Activated naive CD4-positive, alpha-beta T cell treated with anti-CD3 and anti-CD28 coated beads, Interleukin-2, amount 50 U/mL, for 72 hours (primary cell): ENCODE measurements at regions not wholly inside any gene's neighbourhood (a gene's known extent, or its start where the extent isn't known, plus 50 kb on each side); places are given as distances from the start of the nearest gene placed in this dataset.
"Not testable (repeated sequence)": the region's sequence is repeated elsewhere in the genome, so short reads cannot be mapped to it uniquely, and the experiment has no call there.

ENCODE experiments used
- ATAC-seq, 2 donors: fragments of 150-1000 bp; cut with Tn5 transposase; 2 replicates each; pipeline ENCODE4 v1.10.0; 2021; ENCODE audit warnings: mild to moderate bottlenecking in 2 of 2, moderate library complexity in 2 of 2
- DNase-seq, 2 donors: peaks; one replicate each; pipeline ENCODE4 v3.0.0; 2021 to 2022; ENCODE audit warnings: low spot score in 2 of 2
- H3K27ac Mint-ChIP-seq, 2 donors: one replicate each; pipeline ENCODE4 v1.8.0; 2022; ENCODE audit warnings: mild to moderate bottlenecking in 2 of 2, mixed read lengths in 2 of 2
- H3K36me3 Mint-ChIP-seq, 2 donors: one replicate each; pipeline ENCODE4 v1.8.0; 2022; ENCODE audit warnings: mixed read lengths in 2 of 2
- H3K9me3 Mint-ChIP-seq, 2 donors: one replicate each; pipeline ENCODE4 v1.8.0; 2022; ENCODE audit warnings: mixed read lengths in 2 of 2

- no peak for ATAC-seq
- no peak overlapping the region for H3K27ac Mint-ChIP-seq
- H3K36me3 Mint-ChIP-seq: no peaks in the 10 kb centered on the region
- H3K9me3 Mint-ChIP-seq: no peaks in the 10 kb centered on the region
- DNase-seq: no peak
Measured at GRCh38 chrX:148080593-148080992, 99.5 kb downstream of the FMR1NB start.

DNA sequence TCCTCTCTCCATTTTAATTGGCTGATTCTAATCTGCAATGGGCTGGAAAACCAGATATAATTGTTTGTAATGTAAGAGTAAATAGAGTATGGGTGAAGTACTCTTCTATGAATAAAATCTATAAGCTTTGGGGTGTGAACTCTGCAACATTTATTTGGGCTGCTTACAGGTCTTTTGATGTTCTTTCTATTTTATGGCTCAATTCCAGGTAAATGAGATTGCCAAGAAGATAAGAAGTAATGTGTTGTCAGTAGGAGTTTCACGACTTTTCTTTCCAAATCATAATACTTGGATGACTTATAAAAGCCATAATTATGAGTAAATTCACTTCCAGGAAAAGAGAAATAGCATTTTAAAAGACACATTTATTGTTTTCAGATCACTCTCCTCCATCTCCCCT is 103.5 kb downstream of the FMR1NB start:
- DNase-seq (no peak), ATAC-seq (no peak)
- no peak overlapping the region for H3K27ac Mint-ChIP-seq
- no peaks in the 10 kb centered on the region for H3K36me3 Mint-ChIP-seq
- H3K9me3 Mint-ChIP-seq: no peaks in the 10 kb centered on the region

GRCh38 chrX:148120151-148120550 is 139.0 kb downstream of the FMR1NB start:
- no peak for ATAC-seq
- Mint-ChIP-seq H3K36me3 (peaks cover 0 to 5% of the 10 kb centered on the region in 2 donors), H3K9me3 (no peaks in the 10 kb centered on the region), H3K27ac (no peak overlapping the region)
- DNase-seq: no peak

- Mint-ChIP-seq H3K27ac (no peak overlapping the region), H3K9me3 (no peaks in the 10 kb centered on the region), H3K36me3 (peaks cover 0 to 5% of the 10 kb centered on the region in 2 donors)
- ATAC-seq: no peak
- no peak for DNase-seq
Measured at GRCh38 chrX:148120999-148121623, 140.0 kb downstream of the FMR1NB start.

DNA sequence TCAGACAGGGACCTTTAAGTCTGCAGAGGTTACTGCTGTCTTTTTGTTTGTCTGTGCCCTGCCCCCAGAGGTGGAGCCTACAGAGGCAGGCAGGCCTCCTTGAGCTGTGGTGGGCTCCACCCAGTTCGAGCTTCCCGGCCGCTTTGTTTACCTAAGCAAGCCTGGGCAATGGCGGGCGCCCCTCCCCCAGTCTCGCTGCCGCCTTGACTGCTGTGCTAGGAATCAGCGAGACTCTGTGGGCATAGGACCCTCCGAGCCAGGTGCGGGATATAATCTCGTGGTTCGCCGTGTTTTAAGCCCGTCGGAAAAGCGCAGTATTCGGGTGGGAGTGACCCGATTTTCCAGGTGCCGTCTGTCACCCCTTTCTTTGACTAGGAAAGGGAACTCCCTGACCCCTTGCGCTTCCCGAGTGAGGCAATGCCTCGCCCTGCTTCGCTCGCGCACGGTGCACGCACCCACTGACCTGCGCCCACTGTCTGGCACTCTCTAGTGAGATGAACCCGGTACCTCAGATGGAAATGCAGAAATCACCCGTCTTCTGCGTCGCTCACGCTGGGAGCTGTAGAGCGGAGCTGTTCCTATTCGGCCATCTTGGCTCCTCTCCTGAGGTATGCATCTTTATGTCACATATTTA is 147.9 kb downstream of the FMR1NB start:
- not testable (repeated sequence) for H3K36me3 Mint-ChIP-seq, DNase-seq

GRCh38 chrX:148133105-148133725 is 152.1 kb downstream of the FMR1NB start:
- Mint-ChIP-seq H3K9me3 (no peaks in the 10 kb centered on the region), H3K27ac (no peak overlapping the region), H3K36me3 (no peaks in the 10 kb centered on the region)
- no peak for DNase-seq
- ATAC-seq: no peak

More for the DNA sequence above, 147.9 kb downstream of the FMR1NB start:
- H3K27ac Mint-ChIP-seq, H3K9me3 Mint-ChIP-seq, ATAC-seq: not testable (repeated sequence)

DNA sequence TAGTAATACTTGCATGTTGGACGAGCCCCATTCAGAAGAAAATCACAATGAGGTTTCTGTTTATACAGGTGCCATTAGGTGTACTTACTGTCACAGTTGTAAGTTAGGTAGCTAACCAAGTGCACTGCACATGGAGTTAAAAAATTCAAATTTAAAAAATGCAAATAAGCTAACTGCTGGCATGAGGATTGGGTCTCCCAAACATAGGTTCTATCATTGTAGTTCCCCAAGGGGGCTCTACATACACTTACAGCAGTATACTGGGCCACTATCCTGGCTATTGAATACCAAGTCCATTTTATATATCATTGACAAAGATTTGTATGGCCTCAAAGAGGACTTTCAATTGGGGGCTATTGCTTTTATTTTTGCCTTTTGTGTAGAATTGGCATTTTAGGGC is 153.4 kb downstream of the FMR1NB start:
- ATAC-seq: no peak

GRCh38 chrX:148135738-148136137 is 154.6 kb downstream of the FMR1NB start:
- ATAC-seq (no peak), DNase-seq (no peak)
- Mint-ChIP-seq H3K36me3 (no peaks in the 10 kb centered on the region), H3K9me3 (no peaks in the 10 kb centered on the region), H3K27ac (no peak overlapping the region)

More for the DNA sequence above, 153.4 kb downstream of the FMR1NB start:
- Mint-ChIP-seq H3K27ac (no peak overlapping the region), H3K36me3 (no peaks in the 10 kb centered on the region), H3K9me3 (no peaks in the 10 kb centered on the region)
- no peak for DNase-seq

DNA sequence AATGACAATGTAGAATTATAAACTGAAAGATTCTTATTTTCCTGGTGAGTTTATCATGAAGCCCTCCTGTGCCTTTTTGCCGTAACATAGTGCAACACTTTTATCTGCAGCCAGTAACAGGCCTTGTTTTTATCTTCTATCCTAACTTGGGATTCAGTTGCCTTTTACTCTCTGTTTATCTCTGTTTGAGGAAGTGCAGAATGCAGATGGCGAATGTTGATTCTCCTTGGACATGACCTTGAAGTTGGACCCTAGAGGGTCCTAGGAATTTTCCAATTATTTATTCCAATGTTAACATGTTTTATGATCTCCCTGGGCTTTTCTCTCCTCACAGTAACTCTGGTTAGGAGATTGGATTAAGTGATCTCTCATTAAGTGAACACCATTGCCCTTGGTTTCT is 165.0 kb downstream of the FMR1NB start:
- ATAC-seq (no peak), DNase-seq (no peak)
- peaks cover 0 to 6% of the 10 kb centered on the region in 2 donors for H3K9me3 Mint-ChIP-seq
- no peak overlapping the region for H3K27ac Mint-ChIP-seq
- no peaks in the 10 kb centered on the region for H3K36me3 Mint-ChIP-seq

GRCh38 chrX:148156986-148157385 is 175.8 kb downstream of the FMR1NB start:
- Mint-ChIP-seq H3K36me3 (no peaks in the 10 kb centered on the region), H3K27ac (no peak overlapping the region), H3K9me3 (no peaks in the 10 kb centered on the region)
- ATAC-seq: no peak
- no peak for DNase-seq

DNA sequence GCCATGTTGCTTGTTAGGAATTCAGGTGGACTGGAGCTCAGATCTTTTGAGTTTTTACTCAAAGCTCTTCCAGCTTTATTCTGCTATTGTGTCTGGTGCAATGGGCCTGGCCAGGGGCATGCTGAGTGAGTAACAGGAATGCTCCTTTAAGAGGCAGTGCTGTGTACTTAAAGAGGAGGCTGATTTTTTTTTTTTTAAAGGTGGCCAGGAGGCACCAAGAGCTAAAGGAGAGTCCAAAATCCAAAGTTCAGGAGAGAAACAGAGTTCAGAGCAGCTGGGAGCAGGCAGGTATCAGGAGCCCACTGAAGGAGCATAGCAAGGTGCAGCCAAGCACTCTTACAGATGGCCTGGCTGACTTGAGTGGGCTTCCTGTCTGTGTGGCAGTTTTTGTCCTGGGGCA is 178.7 kb downstream of the FMR1NB start:
- DNase-seq (no peak), ATAC-seq (no peak)
- Mint-ChIP-seq H3K36me3 (no peaks in the 10 kb centered on the region), H3K9me3 (no peaks in the 10 kb centered on the region), H3K27ac (no peak overlapping the region)

GRCh38 chrX:148161701-148162100 is 180.6 kb downstream of the FMR1NB start:
- no peak for DNase-seq
- no peak for ATAC-seq
- H3K36me3 Mint-ChIP-seq: no peaks in the 10 kb centered on the region
- no peaks in the 10 kb centered on the region for H3K9me3 Mint-ChIP-seq
- no peak overlapping the region for H3K27ac Mint-ChIP-seq

GRCh38 chrX:148185631-148186030 is 204.5 kb downstream of the FMR1NB start:
- ATAC-seq: no peak
- no peaks in the 10 kb centered on the region for H3K36me3 Mint-ChIP-seq
- H3K27ac Mint-ChIP-seq: no peak overlapping the region
- peaks cover 0 to 6% of the 10 kb centered on the region in 2 donors for H3K9me3 Mint-ChIP-seq
- no peak for DNase-seq

DNA sequence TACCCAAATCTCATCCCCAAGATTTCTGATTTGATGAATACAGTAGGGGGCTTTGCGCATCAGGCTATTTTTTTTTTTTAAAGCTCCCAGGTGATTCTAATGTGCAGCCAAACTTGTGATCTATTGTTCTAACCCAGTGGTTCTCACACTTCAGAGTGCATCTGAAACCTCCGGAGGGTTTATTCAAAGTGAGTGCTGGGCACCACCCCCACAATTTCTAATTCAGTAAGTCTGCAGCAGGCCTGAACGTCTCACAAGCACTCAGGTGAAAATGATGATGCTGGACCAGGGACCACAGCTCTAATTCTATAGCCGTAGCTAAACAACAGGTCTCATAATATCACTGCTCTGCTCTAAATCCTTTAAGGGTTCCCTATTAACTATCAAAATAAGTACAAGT is 211.4 kb downstream of the FMR1NB start:
- no peak for DNase-seq
- Mint-ChIP-seq H3K36me3 (no peaks in the 10 kb centered on the region), H3K27ac (no peak overlapping the region), H3K9me3 (no peaks in the 10 kb centered on the region)
- no peak for ATAC-seq

- Mint-ChIP-seq H3K36me3 (no peaks in the 10 kb centered on the region), H3K27ac (no peak overlapping the region), H3K9me3 (no peaks in the 10 kb centered on the region)
- DNase-seq (no peak), ATAC-seq (no peak)
Measured at GRCh38 chrX:148193759-148194158, 212.6 kb downstream of the FMR1NB start.

- DNase-seq (no peak), ATAC-seq (no peak)
- no peaks in the 10 kb centered on the region for H3K9me3 Mint-ChIP-seq
- H3K27ac Mint-ChIP-seq: no peak overlapping the region
- H3K36me3 Mint-ChIP-seq: peaks cover 0 to 13% of the 10 kb centered on the region in 2 donors
Measured at GRCh38 chrX:148203531-148203930, 222.4 kb downstream of the FMR1NB start.

DNA sequence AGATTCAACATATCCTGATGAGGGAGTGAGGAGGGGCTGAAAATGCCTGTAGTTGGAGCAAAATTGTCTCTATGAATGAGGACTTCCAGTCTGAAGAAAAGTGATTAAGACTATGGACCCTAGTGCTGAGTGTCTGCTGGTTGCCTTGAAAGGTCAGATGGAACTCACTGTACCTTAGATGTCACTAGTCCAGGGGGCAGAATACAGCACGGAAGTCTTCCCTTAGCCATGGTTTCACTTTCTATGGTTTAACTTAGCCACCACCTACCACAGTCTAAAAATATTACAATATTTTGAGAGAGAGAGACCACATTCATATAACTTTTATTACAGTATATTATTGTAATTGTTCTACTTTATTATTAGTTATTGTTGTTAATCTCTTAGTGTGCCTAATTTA is 223.1 kb downstream of the FMR1NB start:
- Mint-ChIP-seq H3K36me3 (peaks cover 0 to 13% of the 10 kb centered on the region in 2 donors), H3K9me3 (peaks cover 0 to under 1% of the 10 kb centered on the region in 2 donors), H3K27ac (no peak overlapping the region)
- DNase-seq (no peak), ATAC-seq (no peak)

- H3K9me3 Mint-ChIP-seq: peaks cover 0 to under 1% of the 10 kb centered on the region in 2 donors
- DNase-seq (no peak), ATAC-seq (no peak)
- H3K27ac Mint-ChIP-seq: no peak overlapping the region
- H3K36me3 Mint-ChIP-seq: no peaks in the 10 kb centered on the region
Measured at GRCh38 chrX:148214786-148215185, 233.6 kb downstream of the FMR1NB start.
